ENCODE measurements at regions not wholly inside any gene's neighbourhood (a gene's known extent, or its start where the extent isn't known, plus 50 kb on each side); places are given as distances from the start of the nearest gene placed in this dataset.

- 64% methylated on average over 10 of the region's 14 CpGs for WGBS
Observed at GRCh38 chr7:130894146-130894908, 160.3 kb upstream of the KLF14 start.

GRCh38 chr7:130894909-130895750 is 161.1 kb upstream of the KLF14 start:
- WGBS = 70% methylated on average over 20 of the region's 20 CpGs
- Histone ChIP-seq H3K9me3 (no peaks in the 10 kb centered on the region), H3K4me1 (peaks cover 75 to 93% (median 88%) of the 10 kb centered on the region in 4 donors), H3K27me3 (no peaks in the 10 kb centered on the region), H3K27ac (replicated peaks in 1 of 4) (peak overlapping the region; percentile 66 to 77 (median 73)), H3K4me3 (no peak overlapping the region), H3K36me3 (peaks cover 8 to 62% (median 26%) of the 10 kb centered on the region in 4 donors)
- intact Hi-C loops (cut with DNase I) = loop anchor here (5.0 kb wide), 2 partner anchors 112 to 147 kb away; no protein-coding TSS in a partner anchor
- DNase-seq (ENCODE audit: extremely low spot score) = no peak
- TF ChIP-seq CTCF (IDR thresholded peaks at IDR 0.05) (no peak), POLR2AphosphoS5 (IDR thresholded peaks at IDR 0.05) (no peak), POLR2A (IDR thresholded peaks at IDR 0.05; ENCODE audit: low read depth) (no peak), EP300 (IDR thresholded peaks at IDR 0.05) (no peak)

More at GRCh38 chr7:130894146-130894908, 160.3 kb upstream of the KLF14 start:
- H3K4me1 ChIP-seq = peaks cover 75 to 93% (median 91%) of the 10 kb centered on the region in 4 donors
- no peak for DNase-seq (ENCODE audit: extremely low spot score)
- H3K27ac ChIP-seq (replicated peaks in 1 of 4) = peak overlapping the region; percentile 66 to 77 (median 73)
- H3K4me3 ChIP-seq = no peak overlapping the region
- H3K36me3 ChIP-seq = peaks cover 8 to 62% (median 28%) of the 10 kb centered on the region in 4 donors
- no peak for TF ChIP-seq CTCF (IDR thresholded peaks at IDR 0.05)
- no peak for TF ChIP-seq EP300 (IDR thresholded peaks at IDR 0.05)
- TF ChIP-seq POLR2AphosphoS5 (IDR thresholded peaks at IDR 0.05) = peak in 1 of 2 donors; percentile 48
- intact Hi-C loops (cut with DNase I) = no loop called here
- no peaks in the 10 kb centered on the region for H3K9me3 ChIP-seq
- H3K27me3 ChIP-seq = no peaks in the 10 kb centered on the region

GRCh38 chr7:130896051-130896881 is 162.3 kb upstream of the KLF14 start:
- H3K4me3 ChIP-seq = no peak overlapping the region
- H3K27ac ChIP-seq (replicated peaks in 1 of 4) = peak overlapping the region; percentile 50 to 77 (median 62)
- 79% methylated on average over 13 of the region's 13 CpGs for WGBS
- no peaks in the 10 kb centered on the region for H3K9me3 ChIP-seq
- H3K27me3 ChIP-seq = no peaks in the 10 kb centered on the region
- intact Hi-C loops (cut with DNase I) = loop anchor here (5.0 kb wide), 2 partner anchors 111 to 146 kb away; no protein-coding TSS in a partner anchor
- peak in 1 of 3 experiments; percentile 34 for TF ChIP-seq CTCF (IDR thresholded peaks at IDR 0.05)
- no peak for TF ChIP-seq POLR2AphosphoS5 (IDR thresholded peaks at IDR 0.05)
- peaks cover 77 to 94% (median 89%) of the 10 kb centered on the region in 4 donors for H3K4me1 ChIP-seq
- no peak for DNase-seq (ENCODE audit: extremely low spot score)
- peaks cover 8 to 64% (median 27%) of the 10 kb centered on the region in 4 donors for H3K36me3 ChIP-seq

GRCh38 chr7:130896898-130897514 is 163.0 kb upstream of the KLF14 start:
- no peak for DNase-seq (ENCODE audit: extremely low spot score)
- peak overlapping the region; percentile 50 to 77 (median 62) for H3K27ac ChIP-seq (replicated peaks in 1 of 4)
- intact Hi-C loops (cut with DNase I) = loop anchor here (5.0 kb wide), 2 partner anchors 110 to 145 kb away; no protein-coding TSS in a partner anchor
- H3K4me3 ChIP-seq = no peak overlapping the region
- TF ChIP-seq CTCF (IDR thresholded peaks at IDR 0.05) (peak; percentile 87 to 89 (median 87)), POLR2A (IDR thresholded peaks at IDR 0.05; ENCODE audit: low read depth) (no peak), EP300 (IDR thresholded peaks at IDR 0.05) (no peak), POLR2AphosphoS5 (IDR thresholded peaks at IDR 0.05) (peak; percentile 40 to 73)
- peaks cover 8 to 64% (median 27%) of the 10 kb centered on the region in 4 donors for H3K36me3 ChIP-seq
- peaks cover 80 to 96% (median 90%) of the 10 kb centered on the region in 4 donors for H3K4me1 ChIP-seq
- no peaks in the 10 kb centered on the region for H3K27me3 ChIP-seq
- no peaks in the 10 kb centered on the region for H3K9me3 ChIP-seq
- 44% methylated on average over 20 of the region's 22 CpGs for WGBS

All from esophagus muscularis mucosa (tissue), 4 donors.